ENCODE measurements at regions not wholly inside any gene's neighbourhood (a gene's known extent, or its start where the extent isn't known, plus 50 kb on each side); places are given as distances from the start of the nearest gene placed in this dataset.

GRCh38 chr10:63064706-63065105, 68.4 kb upstream of the NRBF2 start:
- CTCF ChIA-PET, result interaction anchor here (1.3 kb wide), 1 partner anchor 12 kb away, joined by 3 read pairs; no protein-coding TSS in a partner anchor
- DNase-seq, result no peak
- BruUV-seq (replicated peaks), result no TSS peak

More at GRCh38 chr10:63064706-63065105, 68.4 kb upstream of the NRBF2 start:
- Histone ChIP-seq H4K5ac (ENCODE audit: low read depth, low read length) (no peak overlapping the region), H4K91ac (ENCODE audit: insufficient read depth, low read depth, low read length) (no peak overlapping the region), H3K4me1 (ENCODE audit: control insufficient read depth, insufficient read depth, low read length) (no peaks in the 10 kb centered on the region), H3K56ac (ENCODE audit: extremely low read depth, insufficient read depth, low read length) (no peak overlapping the region), H4K8ac (ENCODE audit: low read depth in 2 of 2, low read length in 2 of 2) (no peak overlapping the region), H2BK5ac (ENCODE audit: low read depth, low read length, poor library complexity, severe bottlenecking) (no peak overlapping the region), H3K4me2 (ENCODE audit: low read depth, low read length) (no peak overlapping the region), H2BK120ac (ENCODE audit: low read depth, low read length) (no peak overlapping the region), H3K14ac (replicated peaks; ENCODE audit: low read depth, low read length) (no peak overlapping the region), H3K9me1 (ENCODE audit: insufficient read depth, low read length) (no peaks in the 10 kb centered on the region), H3K9ac (ENCODE audit: low read depth, low read length) (no peak overlapping the region), H3K27me3 (ENCODE audit: control insufficient read depth, insufficient read depth, low read length) (peaks cover 6% of the 10 kb centered on the region; the same call in 1 of the 2 replicates), H2BK15ac (ENCODE audit: low read depth, low read length) (no peak overlapping the region), H2BK20ac (ENCODE audit: low read depth, low read length) (no peak overlapping the region), H3K23ac (ENCODE audit: low read depth, low read length) (no peak overlapping the region), H3K9me3 (ENCODE audit: control insufficient read depth, insufficient read depth, low read length) (no peaks in the 10 kb centered on the region), H3K4me3 (ENCODE audit: insufficient read depth, low read depth, low read length) (no peak overlapping the region), H2AK5ac (ENCODE audit: low read depth, low read length) (no peak overlapping the region), H3K36me3 (ENCODE audit: control insufficient read depth, insufficient read depth, low read length) (no peaks in the 10 kb centered on the region), H3K27ac (ENCODE audit: insufficient read depth, low read length) (no peak overlapping the region), H2AK9ac (replicated peaks; ENCODE audit: low read depth, low read length, poor library complexity) (no peak overlapping the region), H2AFZ (replicated peaks; ENCODE audit: low read length, poor library complexity) (no peak overlapping the region), H3K79me1 (ENCODE audit: low read depth in 1 of 2, low read length in 2 of 2) (no peaks in the 10 kb centered on the region), H3K4ac (ENCODE audit: low read depth, low read length) (no peak overlapping the region), H3K18ac (ENCODE audit: low read depth, low read length) (no peak overlapping the region), H4K20me1 (ENCODE audit: insufficient read depth, low read length) (no peaks in the 10 kb centered on the region)
- dilution Hi-C loops (cut with HindIII; ENCODE audit: low sequenced_read_pairs, unreplicated experiment) (no loop called here), intact Hi-C loops (cut with micrococcal nuclease) (no loop called here), in situ Hi-C loops (cut with MboI; ENCODE audit: low sequenced_read_pairs) (no loop called here)
- WGBS, 2 experiments (ENCODE audit: extremely low coverage in 2 of 2, insufficient read length in 1 of 2), result no CpG with 5 or more reads among the region's 4 CpGs
- TF ChIP-seq CHD1 (IDR thresholded peaks at IDR 0.05; ENCODE audit: low read depth, low read length), result no peak
- no peak for TF ChIP-seq POLR2A (IDR thresholded peaks at IDR 0.05; ENCODE audit: low read depth, low read length)
- TF ChIP-seq MAZ (IDR thresholded peaks at IDR 0.05; ENCODE audit: borderline replicate concordance, low read depth, low read length), result no peak
- no peak for TF ChIP-seq MXI1 (IDR thresholded peaks at IDR 0.05; ENCODE audit: borderline replicate concordance, low read depth, low read length)
- no peak for TF ChIP-seq BHLHE40 (IDR thresholded peaks at IDR 0.05; ENCODE audit: low read depth, low read length)
- TF ChIP-seq MAFK (IDR thresholded peaks at IDR 0.05; ENCODE audit: low read depth, low read length), result no peak
- ATAC-seq (ENCODE audit: low read depth), result no peak
- POLR2A ChIA-PET (ENCODE audit: unreplicated experiment), result no interaction called here

Measured in IMR-90 (cell line).